T-cell (primary cell): ENCODE measurements at regions not wholly inside any gene's neighbourhood (a gene's known extent, or its start where the extent isn't known, plus 50 kb on each side); places are given as distances from the start of the nearest gene placed in this dataset.

Experiments
- ATAC-seq, 4 experiments: fragments of 200-7000 bp in 3 of 4; fragments of 150-1000 bp in 1 of 4; cut with Tn5 transposase; replicated peaks in 1 of 4; 1 replicate in 3 of 4; 2 replicates in 1 of 4; pipeline ENCODE4 v1.10.0; 2021; ENCODE audit warnings: moderate library complexity in 3 of 4, mild to moderate bottlenecking in 2 of 4, moderate number of reproducible peaks in 1 of 4
- CTCF ChIA-PET, 2 donors: fragments of 300-600 bp; sonication (Branson Sonifier 250); formaldehyde crosslinking; loops; one replicate each; lab custom pipeline; 2022; ENCODE audit warnings: antibody characterized with exemption in 2 of 2; lab: Charles Lee
- POLR2A ChIA-PET, 2 donors: fragments of 300-600 bp; sonication (Branson Sonifier 250); formaldehyde crosslinking; loops; one replicate each; lab custom pipeline; 2022; ENCODE audit warnings: antibody characterized with exemption in 2 of 2; lab: Charles Lee
- DNase-seq, 35 experiments: peaks; one replicate each; pipeline versions ENCODE4 v3.0.0 to v3.0.0-alpha.2; 2013 to 2023
- H3K27ac ChIP-seq: one replicate; pipeline ENCODE4 v1.5.1; 2013; ENCODE audit warnings: low read length
- H3K27me3 ChIP-seq, 2 experiments: replicated peaks in 1 of 2; 1 replicate in 1 of 2; 2 replicates in 1 of 2; pipeline versions ENCODE4 v1.6.1 to v1.7.0; 2013; ENCODE audit warnings: low read length in 1 of 2, mixed read lengths in 1 of 2; ENCODE audit not compliant: control insufficient read depth in 2 of 2, insufficient read depth in 2 of 2; ENCODE audit errors: extremely low read depth in 1 of 2
- H3K36me3 ChIP-seq, 2 donors: 1 replicate in 1 of 2; 2 replicates in 1 of 2; pipeline versions ENCODE4 v1.6.1 to v1.7.0; 2013; ENCODE audit warnings: low read length in 1 of 2; ENCODE audit not compliant: control insufficient read depth in 2 of 2, insufficient read depth in 1 of 2; ENCODE audit errors: extremely low read depth in 1 of 2
- H3K4me1 ChIP-seq, 2 experiments: 1 replicate in 1 of 2; 2 replicates in 1 of 2; pipeline versions ENCODE4 v1.6.1 to v1.7.0; 2013; ENCODE audit warnings: low read length in 2 of 2, mixed read lengths in 1 of 2; ENCODE audit not compliant: insufficient read depth in 2 of 2, control insufficient read depth in 1 of 2; ENCODE audit errors: extremely low read depth in 1 of 2
- H3K4me3 ChIP-seq, 2 donors: 1 replicate in 1 of 2; 2 replicates in 1 of 2; pipeline versions ENCODE4 v1.5.1 to v1.7.0; 2013; ENCODE audit warnings: mild to moderate bottlenecking in 2 of 2, low read length in 1 of 2, moderate library complexity in 1 of 2; ENCODE audit not compliant: control insufficient read depth in 1 of 2; ENCODE audit errors: extremely low read depth in 1 of 2
- H3K9me3 ChIP-seq: 2 replicates; pipeline ENCODE4 v1.7.0; 2013
- H3K27ac Mint-ChIP-seq, 2 donors: one replicate each; pipeline ENCODE4 v1.8.0; 2020 to 2021; ENCODE audit warnings: mild to moderate bottlenecking in 2 of 2, mixed read lengths in 2 of 2
- H3K27me3 Mint-ChIP-seq, 2 donors: one replicate each; pipeline ENCODE4 v1.8.0; 2021 to 2022; ENCODE audit warnings: mixed read lengths in 2 of 2
- H3K36me3 Mint-ChIP-seq: one replicate; pipeline ENCODE4 v1.8.0; 2021; ENCODE audit warnings: mixed read lengths
- H3K4me1 Mint-ChIP-seq, 3 donors: one replicate each; pipeline ENCODE4 v1.8.0; 2020 to 2022; ENCODE audit warnings: mixed read lengths in 3 of 3, mild to moderate bottlenecking in 1 of 3
- H3K4me3 Mint-ChIP-seq, 3 donors: one replicate each; pipeline ENCODE4 v1.8.0; 2020 to 2022; ENCODE audit warnings: mild to moderate bottlenecking in 3 of 3, mixed read lengths in 3 of 3, moderate library complexity in 3 of 3
- H3K9me3 Mint-ChIP-seq, 3 donors: one replicate each; pipeline ENCODE4 v1.8.0; 2020 to 2022; ENCODE audit warnings: mixed read lengths in 3 of 3
- WGBS: methylation state at CpG from one replicate; pipeline ENCODE4 v1.1.5; 2013; ENCODE audit warnings: missing lambda C conversion rate; ENCODE audit not compliant: insufficient coverage; 5-methylcytosine and 5-hydroxymethylcytosine counted together

DNA sequence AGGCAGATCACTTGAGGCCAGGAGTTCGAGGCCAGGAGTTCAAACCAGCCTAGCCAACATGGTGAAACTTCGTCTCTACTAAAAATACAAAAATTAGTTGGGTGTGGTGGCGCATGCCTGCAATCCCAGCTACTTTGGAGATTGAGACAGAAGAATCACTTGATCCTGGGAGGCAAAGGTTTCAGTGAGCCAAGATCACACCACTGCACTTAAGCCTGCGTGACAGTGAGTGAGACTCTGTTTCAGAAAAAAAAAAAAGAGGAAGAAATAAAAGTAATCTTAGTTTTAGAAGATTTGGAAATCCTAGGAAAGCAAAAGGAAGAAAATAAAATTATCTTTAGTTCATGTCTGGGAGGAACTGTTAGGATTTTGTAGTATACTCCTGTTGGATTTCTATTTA is 77.2 kb downstream of the IL12A start:
- H3K27ac Mint-ChIP-seq = no peak overlapping the region
- peaks cover 4 to 7% (median 6%) of the 10 kb centered on the region in 3 donors for H3K4me1 Mint-ChIP-seq
- H3K27me3 Mint-ChIP-seq = no peaks in the 10 kb centered on the region
- Histone ChIP-seq H3K4me3 (no peak overlapping the region), H3K36me3 (no peaks in the 10 kb centered on the region), H3K9me3 (no peaks in the 10 kb centered on the region), H3K27me3 (peaks cover 0 to 8% of the 10 kb centered on the region in 2 experiments), H3K4me1 (peaks cover 0 to 5% of the 10 kb centered on the region in 2 experiments), H3K27ac (no peak overlapping the region)
- CTCF ChIA-PET = interaction anchor here in 1 of 2 donors (0.7 kb wide), 1 partner anchor 191 kb away, joined by 3 read pairs; no protein-coding TSS in a partner anchor
- DNase-seq (no peak), ATAC-seq (no peak)
- WGBS = no CpG with 5 or more reads among the region's 4 CpGs
- H3K9me3 Mint-ChIP-seq = no peaks in the 10 kb centered on the region
- POLR2A ChIA-PET = no interaction called here
- no peaks in the 10 kb centered on the region for H3K36me3 Mint-ChIP-seq
- H3K4me3 Mint-ChIP-seq = no peak overlapping the region

GRCh38 chr3:160069986-160070385 is 81.4 kb downstream of the IL12A start:
- POLR2A ChIA-PET = no interaction called here
- no peak for ATAC-seq
- no peaks in the 10 kb centered on the region for H3K36me3 ChIP-seq
- H3K4me1 ChIP-seq = no peaks in the 10 kb centered on the region
- H3K36me3 Mint-ChIP-seq = no peaks in the 10 kb centered on the region
- H3K27me3 Mint-ChIP-seq = peaks cover 0 to 1% of the 10 kb centered on the region in 2 donors
- H3K4me1 Mint-ChIP-seq = no peaks in the 10 kb centered on the region
- H3K4me3 Mint-ChIP-seq = no peak overlapping the region
- no peak overlapping the region for H3K27ac ChIP-seq
- H3K4me3 ChIP-seq = no peak overlapping the region
- peaks cover 0 to 9% of the 10 kb centered on the region in 2 experiments for H3K27me3 ChIP-seq
- 0% methylated on average over 1 of the region's 3 CpGs for WGBS
- no peak overlapping the region for H3K27ac Mint-ChIP-seq
- DNase-seq = no peak
- CTCF ChIA-PET = no interaction called here
- H3K9me3 ChIP-seq = no peaks in the 10 kb centered on the region
- no peaks in the 10 kb centered on the region for H3K9me3 Mint-ChIP-seq

GRCh38 chr3:160076519-160076918 is 87.9 kb downstream of the IL12A start:
- Histone ChIP-seq H3K27ac (no peak overlapping the region), H3K9me3 (no peaks in the 10 kb centered on the region), H3K36me3 (no peaks in the 10 kb centered on the region), H3K27me3 (peaks cover 0 to 4% of the 10 kb centered on the region in 2 experiments), H3K4me3 (no peak overlapping the region), H3K4me1 (no peaks in the 10 kb centered on the region)
- Mint-ChIP-seq H3K27me3 (peaks cover 0 to 1% of the 10 kb centered on the region in 2 donors), H3K9me3 (no peaks in the 10 kb centered on the region), H3K4me1 (no peaks in the 10 kb centered on the region), H3K27ac (no peak overlapping the region), H3K36me3 (no peaks in the 10 kb centered on the region), H3K4me3 (no peak overlapping the region)
- WGBS = 90% methylated on average over 1 of the region's 3 CpGs
- CTCF ChIA-PET = no interaction called here
- ATAC-seq (no peak), DNase-seq (no peak)
- POLR2A ChIA-PET = no interaction called here

DNA sequence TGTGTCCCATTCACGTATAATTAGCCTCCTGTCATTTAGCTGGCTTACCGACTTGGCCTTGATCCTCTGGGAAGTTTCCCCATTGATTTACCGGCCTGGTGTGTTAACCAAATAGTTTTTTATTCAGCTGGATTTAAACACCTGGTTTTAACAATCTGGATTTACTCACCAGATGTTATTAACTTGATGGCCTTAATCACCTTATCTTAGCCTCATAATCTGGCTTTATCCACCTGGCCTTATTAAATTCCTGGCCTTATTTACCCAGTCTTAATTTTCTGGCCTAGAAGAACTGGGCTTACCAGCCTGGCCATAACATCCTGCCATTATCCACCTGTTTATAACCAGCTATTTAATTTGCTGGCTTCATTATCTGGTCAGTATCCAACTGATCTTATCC is 89.9 kb downstream of the IL12A start:
- Histone ChIP-seq H3K27ac (no peak overlapping the region), H3K4me1 (no peaks in the 10 kb centered on the region), H3K36me3 (no peaks in the 10 kb centered on the region), H3K4me3 (no peak overlapping the region), H3K27me3 (peaks cover 0 to 4% of the 10 kb centered on the region in 2 experiments), H3K9me3 (no peaks in the 10 kb centered on the region)
- no peak for ATAC-seq
- ChIA-PET CTCF (no interaction called here), POLR2A (no interaction called here)
- Mint-ChIP-seq H3K36me3 (no peaks in the 10 kb centered on the region), H3K4me1 (no peaks in the 10 kb centered on the region), H3K27ac (no peak overlapping the region), H3K4me3 (no peak overlapping the region), H3K27me3 (peaks cover 0 to 1% of the 10 kb centered on the region in 2 donors), H3K9me3 (peaks cover 0 to 15% (median 5%) of the 10 kb centered on the region in 3 donors)
- DNase-seq = no peak
- 100% methylated on average over 2 of the region's 3 CpGs for WGBS

- no peak overlapping the region for H3K4me3 ChIP-seq
- H3K4me1 ChIP-seq = no peaks in the 10 kb centered on the region
- Mint-ChIP-seq H3K4me1 (no peaks in the 10 kb centered on the region), H3K4me3 (no peak overlapping the region), H3K27ac (no peak overlapping the region), H3K9me3 (peaks cover 0 to 29% (median 5%) of the 10 kb centered on the region in 3 donors), H3K27me3 (no peaks in the 10 kb centered on the region), H3K36me3 (no peaks in the 10 kb centered on the region)
- DNase-seq = no peak
- ChIA-PET POLR2A (no interaction called here), CTCF (no interaction called here)
- H3K27me3 ChIP-seq = no peaks in the 10 kb centered on the region
- no peaks in the 10 kb centered on the region for H3K36me3 ChIP-seq
- WGBS = 92% methylated on average over 2 of the region's 2 CpGs
- H3K27ac ChIP-seq = no peak overlapping the region
- H3K9me3 ChIP-seq = no peaks in the 10 kb centered on the region
- no peak for ATAC-seq
Measured at GRCh38 chr3:160081958-160082533, 93.4 kb downstream of the IL12A start.

DNA sequence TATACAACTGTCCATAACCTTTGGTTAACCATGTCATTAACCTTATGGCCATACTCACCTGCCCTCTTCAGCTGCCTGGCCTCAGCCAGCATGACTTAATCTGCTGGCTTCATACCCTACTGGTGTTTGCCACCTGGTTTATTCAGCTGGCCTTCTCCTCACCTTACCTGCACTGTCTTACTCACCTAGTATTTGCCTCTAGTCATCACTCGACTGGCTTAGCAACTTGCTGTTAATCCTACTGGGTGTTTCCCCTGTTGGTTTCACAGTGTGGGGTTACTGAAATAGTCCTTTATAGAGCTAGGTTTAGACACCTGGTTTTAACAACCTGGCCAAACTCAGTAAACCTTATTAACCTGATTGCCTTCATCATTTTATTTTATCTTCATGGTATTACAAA is 96.4 kb downstream of the IL12A start:
- H3K4me1 ChIP-seq = no peaks in the 10 kb centered on the region
- CTCF ChIA-PET = no interaction called here
- H3K4me1 Mint-ChIP-seq = no peaks in the 10 kb centered on the region
- peaks cover 0 to 34% (median 5%) of the 10 kb centered on the region in 3 donors for H3K9me3 Mint-ChIP-seq
- no peaks in the 10 kb centered on the region for H3K27me3 Mint-ChIP-seq
- H3K4me3 Mint-ChIP-seq = no peak overlapping the region
- no peak overlapping the region for H3K27ac Mint-ChIP-seq
- no peak overlapping the region for H3K27ac ChIP-seq
- no peaks in the 10 kb centered on the region for H3K36me3 ChIP-seq
- WGBS = no CpG with 5 or more reads among the region's 1 CpG
- H3K27me3 ChIP-seq = no peaks in the 10 kb centered on the region
- POLR2A ChIA-PET = no interaction called here
- H3K9me3 ChIP-seq = no peaks in the 10 kb centered on the region
- H3K4me3 ChIP-seq = no peak overlapping the region
- no peaks in the 10 kb centered on the region for H3K36me3 Mint-ChIP-seq
- DNase-seq (no peak), ATAC-seq (no peak)
